ENCODE measurements at regions not wholly inside any gene's neighbourhood (a gene's known extent, or its start where the extent isn't known, plus 50 kb on each side); places are given as distances from the start of the nearest gene placed in this dataset.

DNA sequence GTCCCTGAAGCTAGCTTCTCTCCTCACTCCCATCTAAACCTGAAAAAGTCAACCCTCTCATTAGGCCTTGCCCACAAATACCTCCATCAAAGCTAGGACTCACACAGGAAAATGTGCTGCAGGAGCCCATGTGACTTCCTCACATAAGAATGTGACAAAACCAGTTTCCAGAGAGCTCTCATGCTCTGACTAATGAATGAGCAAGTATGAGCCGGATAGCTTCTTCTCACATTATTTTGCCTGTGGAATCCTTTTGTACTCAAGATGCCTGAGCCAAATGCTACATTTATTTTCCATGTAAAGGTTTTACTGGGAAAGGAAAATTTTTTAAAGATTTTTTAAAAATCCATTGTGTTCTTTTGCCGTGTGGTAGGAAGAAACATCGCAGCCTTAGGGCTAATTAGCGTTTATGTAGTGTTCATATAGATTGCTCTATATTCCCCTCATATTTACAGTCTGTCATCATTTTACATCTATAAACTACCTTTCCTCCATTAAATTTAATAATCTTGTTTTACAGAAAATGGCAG is 68.6 kb upstream of the CCN6 start:
- peak; percentile 63 for DNase-seq (ENCODE audit: low read depth)

DNA sequence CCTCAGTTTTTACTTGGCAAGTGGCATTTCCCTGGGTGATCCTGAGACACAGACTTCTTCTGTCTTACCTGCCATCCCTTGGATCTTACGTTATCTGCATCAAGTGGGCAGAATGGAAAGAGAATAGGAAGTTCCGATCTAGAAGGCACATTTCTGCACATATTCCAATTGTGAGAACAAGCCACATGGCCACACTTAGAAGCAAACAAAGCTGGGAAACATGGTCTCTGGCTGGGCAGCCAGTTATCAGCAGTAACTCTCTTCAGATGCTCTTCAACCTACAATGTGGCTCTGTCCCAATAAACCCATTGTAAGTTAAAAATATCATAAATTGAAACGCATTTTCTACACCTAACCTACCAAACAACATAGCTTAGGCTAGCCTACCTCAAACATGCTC is 67.3 kb upstream of the CCN6 start:
- no peak for DNase-seq (ENCODE audit: low read depth)

DNA sequence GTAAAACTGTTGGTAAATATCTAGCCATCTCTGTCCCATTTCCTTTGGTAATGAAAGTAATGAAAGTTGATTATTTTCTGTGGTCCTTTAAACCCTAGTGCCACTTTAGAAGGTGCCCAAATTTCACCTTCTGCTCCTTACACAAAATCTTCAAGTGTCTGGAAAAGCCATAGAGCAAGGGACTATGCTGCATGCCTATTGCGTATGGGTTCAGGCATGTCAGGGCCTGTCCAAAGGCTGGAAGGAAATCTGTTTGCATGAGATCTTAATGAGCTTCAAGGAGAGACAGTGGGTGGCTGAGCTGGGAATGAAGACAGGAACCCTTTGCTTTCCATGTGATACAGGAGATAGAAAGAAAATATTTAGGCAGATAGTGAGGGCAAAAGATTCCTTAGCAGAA is 66.6 kb upstream of the CCN6 start:
- no peak for DNase-seq (ENCODE audit: low read depth)

DNA sequence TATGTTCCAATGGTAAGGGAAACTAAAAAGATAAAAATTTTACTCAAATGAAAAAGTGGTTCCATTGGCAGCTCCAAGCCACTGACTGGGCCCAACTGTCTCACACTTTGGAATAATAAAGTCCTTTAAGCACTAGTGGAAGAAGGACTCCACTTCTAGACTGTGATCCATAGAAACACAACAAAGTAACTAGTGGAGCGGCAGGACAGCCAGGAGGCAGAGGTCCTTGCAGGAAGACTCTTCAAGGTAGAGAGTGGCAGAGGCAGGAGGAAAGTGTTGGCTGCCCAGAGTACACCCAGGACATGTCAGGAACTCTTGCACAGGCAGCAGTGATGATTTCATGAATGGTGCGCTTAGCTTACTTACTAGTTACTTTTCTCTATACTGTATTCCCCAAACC is 65.0 kb upstream of the CCN6 start:
- no peak for DNase-seq (ENCODE audit: low read depth)

DNA sequence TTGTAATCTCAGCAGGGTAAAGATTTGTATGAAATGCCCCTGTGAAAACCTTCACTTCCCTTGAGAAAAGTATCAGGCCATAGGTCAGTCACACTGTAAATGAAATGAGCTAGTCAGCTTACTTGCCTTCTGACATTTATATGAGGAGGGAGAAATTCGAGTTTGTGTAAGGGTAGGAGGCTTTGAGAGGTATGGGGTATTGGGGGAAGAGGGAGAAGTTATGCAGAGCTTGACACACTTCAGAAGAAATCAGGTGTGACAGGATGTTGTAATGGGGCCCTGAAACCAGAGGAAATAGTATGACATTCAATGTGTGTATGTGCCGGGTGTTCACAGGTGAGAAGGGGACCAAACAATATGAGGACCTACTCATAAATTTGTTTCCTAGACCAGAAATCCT is 64.2 kb upstream of the CCN6 start:
- no peak for DNase-seq (ENCODE audit: low read depth)

DNA sequence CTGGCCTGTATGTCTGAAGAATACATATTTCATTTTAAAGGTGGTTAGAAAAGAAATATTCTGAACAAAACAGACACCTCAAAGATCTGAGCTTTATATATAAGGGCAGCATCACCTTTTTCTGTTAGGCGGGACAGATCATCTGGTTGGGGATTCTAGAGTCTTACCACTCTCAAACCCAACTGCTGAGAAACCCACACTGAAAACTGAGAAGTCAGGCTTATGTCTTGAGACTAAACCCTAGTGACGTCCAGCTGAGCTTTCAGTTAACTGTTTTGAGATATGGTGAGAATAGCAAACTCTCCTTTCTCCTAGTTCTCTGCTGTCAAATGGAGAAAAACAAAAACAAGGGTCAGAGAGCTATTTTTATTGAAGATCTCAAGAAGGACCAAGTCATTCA is 63.7 kb upstream of the CCN6 start:
- no peak for DNase-seq (ENCODE audit: low read depth)

DNA sequence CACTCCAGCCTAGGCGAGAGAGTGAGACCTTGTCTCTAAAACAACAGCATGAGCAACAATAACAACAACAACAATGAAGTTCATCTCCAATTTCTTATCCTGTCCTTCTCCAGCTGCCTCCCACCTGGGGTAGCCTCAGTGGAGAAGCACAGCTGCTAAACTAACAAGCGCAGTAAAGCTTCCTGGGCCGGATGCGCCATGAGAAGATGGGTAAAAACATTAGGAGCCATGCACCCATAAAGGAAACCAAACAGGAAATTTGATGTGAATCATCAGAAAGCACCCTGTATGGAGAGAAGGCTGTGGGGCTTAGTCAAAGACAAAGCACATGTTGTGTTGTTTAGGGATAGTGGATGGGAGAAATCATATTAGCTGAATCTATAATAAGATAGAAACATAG is 61.1 kb upstream of the CCN6 start:
- no peak for DNase-seq (ENCODE audit: low read depth)

DNA sequence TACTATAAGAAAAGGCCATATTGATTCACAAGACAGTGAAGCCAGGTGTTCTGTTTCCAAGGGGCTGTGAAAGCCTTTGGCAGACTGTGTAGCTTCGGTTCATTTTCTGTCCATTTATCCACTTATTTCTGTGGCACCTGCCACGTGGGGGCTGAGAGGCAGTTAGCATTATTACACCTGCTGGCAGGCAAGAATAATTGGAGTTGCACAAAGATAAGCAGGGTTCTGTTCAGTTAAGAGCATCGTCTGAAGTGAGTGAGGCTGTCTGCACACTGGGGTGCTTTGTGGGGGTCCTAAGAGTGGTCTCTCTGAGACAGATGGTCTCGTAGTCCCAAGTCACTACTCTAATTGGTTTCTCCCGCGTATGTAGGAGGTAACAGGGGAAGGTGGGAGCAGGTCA is 60.6 kb upstream of the CCN6 start:
- no peak for DNase-seq (ENCODE audit: low read depth)

DNA sequence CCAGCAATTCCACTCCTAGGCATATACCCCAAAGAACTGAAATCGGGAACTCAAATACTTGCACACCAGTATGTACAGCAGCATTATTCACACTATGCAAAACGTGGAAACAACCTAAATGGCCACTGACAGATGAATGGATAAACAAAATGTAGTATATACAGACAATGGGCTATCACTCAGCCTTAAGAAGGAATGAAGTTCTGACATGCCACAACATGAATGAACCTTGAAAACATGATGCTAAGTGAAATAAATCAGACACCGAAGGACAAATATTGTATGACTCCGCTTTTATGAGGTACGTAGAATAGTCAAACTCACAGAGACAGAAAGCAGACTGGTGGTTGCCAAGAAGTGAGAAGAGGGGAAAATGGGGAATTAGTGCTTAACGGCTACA is 59.1 kb upstream of the CCN6 start:
- DNase-seq (ENCODE audit: low read depth): no peak

DNA sequence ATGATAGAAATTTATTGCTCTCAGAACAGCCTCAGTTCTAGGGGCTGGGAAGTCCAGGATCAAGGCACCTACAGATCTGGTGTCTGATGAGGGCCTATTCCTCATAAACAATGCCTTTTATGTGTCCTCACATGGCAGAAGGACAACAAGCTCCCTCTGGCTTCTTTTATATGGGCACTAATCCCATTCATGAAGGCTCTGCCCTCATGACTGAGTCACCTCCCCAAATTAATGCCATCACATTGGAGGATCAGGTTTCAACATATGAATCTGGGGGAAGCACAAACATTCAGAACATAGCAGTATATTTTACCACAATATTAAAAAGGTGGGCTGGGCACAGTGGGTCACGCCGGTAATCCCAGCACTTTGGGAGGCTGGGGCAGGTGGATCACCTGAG is 58.5 kb upstream of the CCN6 start:
- DNase-seq (ENCODE audit: low read depth): peak; percentile 73

DNA sequence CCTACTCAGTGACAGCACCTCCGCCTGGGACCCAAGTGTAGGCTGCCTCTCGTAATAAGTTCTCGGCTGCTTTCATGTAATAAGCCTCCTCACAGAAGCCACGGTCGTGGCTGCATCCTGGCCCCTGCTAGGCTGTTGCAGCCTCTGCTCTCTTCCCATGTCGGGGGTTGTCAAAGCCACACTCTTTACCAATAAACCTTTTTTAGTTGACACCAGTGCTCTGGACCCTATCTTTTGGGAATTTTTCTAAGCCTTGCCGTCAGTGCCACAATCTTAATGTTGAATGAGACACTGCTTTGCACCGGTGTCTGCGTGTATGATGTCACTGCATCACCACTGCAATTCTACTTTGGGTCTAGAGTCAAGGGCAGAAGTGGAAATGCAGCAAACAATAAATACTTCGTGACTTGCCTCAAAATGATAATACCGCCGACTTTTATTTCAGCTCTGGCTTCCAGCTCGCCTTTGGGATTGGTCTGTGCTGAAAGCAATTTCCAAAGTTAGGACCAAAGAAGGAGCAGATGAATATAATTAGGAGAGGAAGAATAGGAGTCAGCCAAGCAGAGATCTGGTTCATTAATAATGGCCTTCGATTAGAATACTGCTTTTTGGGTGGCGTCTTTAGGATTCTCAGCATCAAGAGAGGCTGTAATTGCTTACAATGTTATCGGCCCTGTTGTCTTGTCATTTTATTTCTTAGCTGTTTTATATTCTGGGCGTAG is 57.6 kb upstream of the CCN6 start:
- DNase-seq (ENCODE audit: low read depth): no peak

DNA sequence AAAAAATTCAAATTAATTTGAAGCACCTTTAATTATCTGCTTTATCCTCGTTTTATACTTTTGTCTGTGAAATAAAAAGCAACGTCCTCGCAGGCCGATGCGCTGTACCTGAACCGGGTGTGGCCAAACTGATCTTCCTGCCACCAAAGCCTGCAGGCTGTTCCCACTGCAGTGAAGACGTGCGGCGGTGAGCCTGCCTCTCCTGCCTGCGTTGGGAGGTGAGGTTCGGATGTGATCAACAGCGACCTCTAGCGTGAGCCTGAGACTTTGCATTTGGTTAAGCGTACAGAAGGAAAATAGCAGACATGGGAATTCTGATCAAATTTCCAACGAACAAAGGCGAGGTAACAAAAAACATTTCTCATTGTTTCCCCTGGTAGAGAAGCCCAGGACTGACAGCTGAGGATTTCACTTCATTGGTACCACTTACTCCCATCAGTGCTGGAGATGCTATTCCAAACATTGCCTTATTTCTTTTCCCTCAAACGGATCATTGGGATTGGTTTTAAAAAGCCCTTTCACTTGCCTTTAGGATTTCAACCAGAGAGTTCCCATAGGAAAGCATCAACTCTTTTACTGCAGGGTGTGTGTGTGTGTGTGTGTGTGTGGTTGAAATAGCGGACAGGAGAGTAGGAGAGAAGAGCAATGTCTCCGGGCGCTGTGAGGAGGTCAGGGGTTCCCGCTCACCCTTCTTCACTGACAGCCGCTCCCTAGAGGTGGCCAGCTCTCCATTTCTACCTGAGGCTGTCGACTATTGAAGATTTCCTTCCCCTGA is 56.6 kb upstream of the CCN6 start:
- DNase-seq (ENCODE audit: low read depth): peak; percentile 70

DNA sequence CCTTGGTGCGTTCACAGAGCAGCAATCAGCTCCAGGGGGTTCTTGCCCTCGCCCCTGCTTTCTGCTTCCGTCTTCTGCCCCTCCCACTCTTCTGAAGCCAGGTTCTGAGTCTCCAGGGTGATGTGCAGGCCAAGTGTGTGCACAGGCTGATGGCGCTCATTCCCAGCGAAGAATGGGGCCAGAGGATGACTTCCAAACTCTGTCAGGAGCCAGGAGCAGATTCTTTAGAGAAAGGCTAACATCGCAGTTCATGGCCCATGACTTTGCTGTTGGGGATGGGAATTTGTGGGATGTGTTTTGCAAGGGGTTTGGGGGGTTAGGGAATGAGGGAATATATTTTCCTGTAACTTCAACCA is 56.1 kb upstream of the CCN6 start:
- DNase-seq (ENCODE audit: low read depth): no peak

DNA sequence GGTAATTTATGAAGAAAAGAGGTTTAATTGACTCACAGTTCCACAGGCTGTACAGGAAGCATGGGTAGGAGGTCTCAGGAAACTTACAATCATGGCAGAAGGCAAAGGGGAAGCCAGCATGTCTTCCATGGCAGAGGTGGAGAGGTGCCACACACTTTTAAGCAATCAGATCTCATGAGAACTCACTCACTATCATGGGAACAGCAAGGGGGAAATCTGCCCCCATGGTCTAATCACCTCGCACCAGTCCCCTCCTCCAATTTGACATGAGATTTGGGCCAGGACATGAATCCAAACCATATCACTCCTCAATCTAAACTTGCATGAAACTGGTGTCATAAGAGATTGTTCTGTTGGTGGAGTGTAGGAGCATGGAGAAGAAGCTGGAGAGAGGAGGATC is 51.6 kb upstream of the CCN6 start:
- DNase-seq (ENCODE audit: low read depth): no peak
